ENCODE measurements at regions not wholly inside any gene's neighbourhood (a gene's known extent, or its start where the extent isn't known, plus 50 kb on each side); places are given as distances from the start of the nearest gene placed in this dataset.
"Not testable (repeated sequence)": the region's sequence is repeated elsewhere in the genome, so short reads cannot be mapped to it uniquely, and the experiment has no call there.

GRCh38 chr7:121744319-121744718 is 128.6 kb upstream of the PTPRZ1 start:
- DNase-seq, result no peak

- DNase-seq, result no peak
Measured at GRCh38 chr7:121741896-121742295, 131.1 kb upstream of the PTPRZ1 start.

- DNase-seq, result no peak
Measured at GRCh38 chr7:121739465-121739864, 133.5 kb upstream of the PTPRZ1 start.

- no peak for DNase-seq
Measured at GRCh38 chr7:121730869-121731268, 142.1 kb upstream of the PTPRZ1 start.

- no peak for DNase-seq
Measured at GRCh38 chr7:121714559-121715303, 158.2 kb upstream of the PTPRZ1 start.

- not testable (repeated sequence) for DNase-seq
Measured at GRCh38 chr7:121712961-121713360, 160.0 kb upstream of the PTPRZ1 start.

- no peak for DNase-seq
Measured at GRCh38 chr7:121697731-121698316, 175.1 kb upstream of the PTPRZ1 start.

GRCh38 chr7:121696954-121697353 is 176.0 kb upstream of the PTPRZ1 start:
- DNase-seq, result no peak

- DNase-seq, result no peak
Measured at GRCh38 chr7:121689749-121690148, 183.2 kb upstream of the PTPRZ1 start.

GRCh38 chr7:121681700-121682099 is 191.3 kb upstream of the PTPRZ1 start:
- DNase-seq, result no peak

GRCh38 chr7:121676168-121676567 is 196.8 kb upstream of the PTPRZ1 start:
- DNase-seq, result no peak

- DNase-seq, result not testable (repeated sequence)
Measured at GRCh38 chr7:121674455-121674854, 198.5 kb upstream of the PTPRZ1 start.

- no peak for DNase-seq
Measured at GRCh38 chr7:121669144-121669543, 203.8 kb upstream of the PTPRZ1 start.

GRCh38 chr7:121666306-121666705 is 206.7 kb upstream of the PTPRZ1 start:
- no peak for DNase-seq

GRCh38 chr7:121643320-121643719 is 229.6 kb upstream of the PTPRZ1 start:
- no peak for DNase-seq

- no peak for DNase-seq
Measured at GRCh38 chr7:121639705-121640104, 233.3 kb upstream of the PTPRZ1 start.

- DNase-seq, result no peak
Measured at GRCh38 chr7:121638286-121638685, 234.7 kb upstream of the PTPRZ1 start.

- no peak for DNase-seq
Measured at GRCh38 chr7:121634356-121634755, 238.2 kb upstream of the FAM3C start.

- DNase-seq, result no peak
Measured at GRCh38 chr7:121633186-121633585, 237.1 kb upstream of the FAM3C start.

GRCh38 chr7:121624958-121625357 is 228.8 kb upstream of the FAM3C start:
- DNase-seq, result no peak

GRCh38 chr7:121623130-121623872 is 227.2 kb upstream of the FAM3C start:
- no peak for DNase-seq

GRCh38 chr7:121621937-121622336 is 225.8 kb upstream of the FAM3C start:
- no peak for DNase-seq

- no peak for DNase-seq
Measured at GRCh38 chr7:121620953-121621606, 225.0 kb upstream of the FAM3C start.
